Liver (tissue), 8 donors: ENCODE measurements at regions not wholly inside any gene's neighbourhood (a gene's known extent, or its start where the extent isn't known, plus 50 kb on each side); places are given as distances from the start of the nearest gene placed in this dataset.

Source experiments
- DNase-seq: peaks from one replicate; pipeline ENCODE4 v3.0.0-alpha.2; 2017; ENCODE audit warnings: low spot score
- H3K27ac ChIP-seq, 2 donors: one replicate each; pipeline ENCODE4 v1.7.0; 2013; ENCODE audit warnings: inconsistent platforms in 2 of 2, low read length in 2 of 2, control low read depth in 1 of 2, low read depth in 1 of 2, mild to moderate bottlenecking in 1 of 2
- H3K27me3 ChIP-seq, 4 donors: one replicate each; pipeline versions ENCODE4 v1.6.1 to v1.7.0; 2013; ENCODE audit warnings: low read length in 3 of 4, inconsistent platforms in 1 of 4, mild to moderate bottlenecking in 1 of 4, moderate library complexity in 1 of 4; ENCODE audit not compliant: control insufficient read depth in 4 of 4, insufficient read depth in 4 of 4
- H3K36me3 ChIP-seq, 4 donors: one replicate each; pipeline versions ENCODE4 v1.6.1 to v1.7.0; 2013; ENCODE audit warnings: low read length in 3 of 4, mild to moderate bottlenecking in 3 of 4, low read depth in 1 of 4, moderate library complexity in 1 of 4; ENCODE audit not compliant: control insufficient read depth in 4 of 4, insufficient read depth in 3 of 4
- H3K4me1 ChIP-seq, 4 donors: one replicate each; pipeline versions ENCODE4 v1.6.1 to v1.7.0; 2013; ENCODE audit warnings: low read length in 3 of 4, mild to moderate bottlenecking in 3 of 4, moderate library complexity in 1 of 4; ENCODE audit not compliant: control insufficient read depth in 4 of 4, insufficient read depth in 4 of 4
- H3K4me3 ChIP-seq, 3 donors: one replicate each; pipeline versions ENCODE4 v1.6.1 to v1.7.0; 2013; ENCODE audit warnings: low read length in 3 of 3, control low read depth in 1 of 3, low read depth in 1 of 3, mild to moderate bottlenecking in 1 of 3
- H3K9ac ChIP-seq, 2 donors: one replicate each; pipeline ENCODE4 v1.7.0; 2013; ENCODE audit warnings: low read length in 2 of 2, mild to moderate bottlenecking in 2 of 2, moderate library complexity in 2 of 2, control low read depth in 1 of 2, low read depth in 1 of 2
- H3K9me3 ChIP-seq, 4 donors: one replicate each; pipeline versions ENCODE4 v1.6.1 to v1.7.0; 2013; ENCODE audit warnings: low read length in 3 of 4; ENCODE audit not compliant: control insufficient read depth in 4 of 4
- ATF3 ChIP-seq: IDR thresholded peaks from 2 replicates; pipeline ENCODE4 v1.6.1; 2016; ENCODE audit warnings: antibody characterized with exemption
- EGR1 ChIP-seq, 2 donors: IDR thresholded peaks; 2 replicates each; pipeline ENCODE4 v1.6.1; 2016 to 2018; ENCODE audit warnings: antibody characterized with exemption in 2 of 2, low read depth in 2 of 2
- FOXA1 ChIP-seq: IDR thresholded peaks from 2 replicates; pipeline ENCODE4 v1.6.1; 2016; ENCODE audit warnings: antibody characterized with exemption
- FOXA2 ChIP-seq: IDR thresholded peaks from 2 replicates; pipeline ENCODE4 v1.6.1; 2016; ENCODE audit warnings: antibody characterized with exemption
- GABPA ChIP-seq, 2 donors: IDR thresholded peaks in 1 of 2; conservative IDR thresholded peaks in 1 of 2; 2 replicates each; pipeline ENCODE4 v1.6.1; 2016; ENCODE audit warnings: antibody characterized with exemption in 2 of 2, mild to moderate bottlenecking in 1 of 2, moderate library complexity in 1 of 2
- HNF4A ChIP-seq, 2 donors: conservative IDR thresholded peaks; 2 replicates each; pipeline ENCODE4 v1.6.1; 2016; ENCODE audit warnings: antibody characterized with exemption in 2 of 2, mild to moderate bottlenecking in 2 of 2
- HNF4G ChIP-seq: IDR thresholded peaks from 2 replicates; pipeline ENCODE4 v1.6.1; 2016; ENCODE audit warnings: antibody characterized with exemption
- JUND ChIP-seq, 2 donors: IDR thresholded peaks; 2 replicates each; pipeline ENCODE4 v1.6.1; 2016; ENCODE audit warnings: antibody characterized with exemption in 2 of 2
- NR2F2 ChIP-seq: IDR thresholded peaks from 2 replicates; pipeline ENCODE4 v1.6.1; 2016; ENCODE audit warnings: antibody characterized with exemption
- RAD21 ChIP-seq, 2 donors: IDR thresholded peaks; 2 replicates each; pipeline ENCODE4 v1.6.1; 2016; ENCODE audit warnings: antibody characterized with exemption in 2 of 2, mild to moderate bottlenecking in 2 of 2
- RXRA ChIP-seq, 2 donors: IDR thresholded peaks; 2 replicates each; pipeline ENCODE4 v1.6.1; 2017 to 2018; ENCODE audit warnings: antibody characterized with exemption in 2 of 2, mild to moderate bottlenecking in 1 of 2
- SP1 ChIP-seq: IDR thresholded peaks from 2 replicates; pipeline ENCODE4 v1.6.1; 2018; ENCODE audit warnings: antibody characterized with exemption, mild to moderate bottlenecking
- TAF1 ChIP-seq: conservative IDR thresholded peaks from 2 replicates; pipeline ENCODE4 v1.6.1; 2016; ENCODE audit warnings: antibody characterized with exemption, mild to moderate bottlenecking
- YY1 ChIP-seq: IDR thresholded peaks from 2 replicates; pipeline ENCODE4 v1.6.1; 2016; ENCODE audit warnings: antibody characterized with exemption, mild to moderate bottlenecking
- ZBTB33 ChIP-seq: IDR thresholded peaks from 2 replicates; pipeline ENCODE4 v1.6.1; 2016; ENCODE audit warnings: antibody characterized with exemption
- WGBS: extraction: QIAGEN DNeasy Blood & Tissue Kit; methylation state at CpG from one replicate; pipeline ENCODE4 v1.1.7; 2013; 5-methylcytosine and 5-hydroxymethylcytosine counted together
- TF ChIP-seq, protein P1 (sequence below): IDR thresholded peaks from 2 replicates; pipeline ENCODE4 v1.6.1; 2016; ENCODE audit warnings: antibody characterized with exemption
- TF ChIP-seq, protein P2 (sequence below): fragments of 150-350 bp; IDR thresholded peaks from 2 replicates; pipeline ENCODE4 v1.5.1; 2017; ENCODE audit warnings: improper control_type of control experiment, low read depth, low read length; ENCODE audit not compliant: missing input control
- TF ChIP-seq, protein P3 (sequence below): IDR thresholded peaks from 2 replicates; pipeline ENCODE4 v1.6.1; 2016; ENCODE audit warnings: antibody characterized with exemption, mild to moderate bottlenecking
- donor health status: healthy.
- donor health status: healthy.
- donor health status: healthy.
- donor health status: healthy.
- donor health status: healthy.

- Histone ChIP-seq H3K4me3 (no peak overlapping the region), H3K27me3 (no peaks in the 10 kb centered on the region), H3K27ac (no peak overlapping the region), H3K36me3 (no peaks in the 10 kb centered on the region), H3K4me1 (peaks cover 0 to 38% (median 14%) of the 10 kb centered on the region in 4 donors), H3K9ac (no peak overlapping the region), H3K9me3 (no peaks in the 10 kb centered on the region)
- 92% methylated on average over 3 of the region's 3 CpGs for WGBS
- no peak for TF ChIP-seq HNF4G
- no peak for TF ChIP-seq FOXA1
- TF ChIP-seq JUND (IDR thresholded peaks at IDR 0.05) = no peak
- no peak for TF ChIP-seq RAD21 (IDR thresholded peaks at IDR 0.05)
- TF ChIP-seq, protein P1, sequence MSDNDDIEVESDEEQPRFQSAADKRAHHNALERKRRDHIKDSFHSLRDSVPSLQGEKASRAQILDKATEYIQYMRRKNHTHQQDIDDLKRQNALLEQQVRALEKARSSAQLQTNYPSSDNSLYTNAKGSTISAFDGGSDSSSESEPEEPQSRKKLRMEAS = no peak
- no peak for TF ChIP-seq RXRA (IDR thresholded peaks at IDR 0.05)
- TF ChIP-seq FOXA2 = no peak
- TF ChIP-seq, protein P2, sequence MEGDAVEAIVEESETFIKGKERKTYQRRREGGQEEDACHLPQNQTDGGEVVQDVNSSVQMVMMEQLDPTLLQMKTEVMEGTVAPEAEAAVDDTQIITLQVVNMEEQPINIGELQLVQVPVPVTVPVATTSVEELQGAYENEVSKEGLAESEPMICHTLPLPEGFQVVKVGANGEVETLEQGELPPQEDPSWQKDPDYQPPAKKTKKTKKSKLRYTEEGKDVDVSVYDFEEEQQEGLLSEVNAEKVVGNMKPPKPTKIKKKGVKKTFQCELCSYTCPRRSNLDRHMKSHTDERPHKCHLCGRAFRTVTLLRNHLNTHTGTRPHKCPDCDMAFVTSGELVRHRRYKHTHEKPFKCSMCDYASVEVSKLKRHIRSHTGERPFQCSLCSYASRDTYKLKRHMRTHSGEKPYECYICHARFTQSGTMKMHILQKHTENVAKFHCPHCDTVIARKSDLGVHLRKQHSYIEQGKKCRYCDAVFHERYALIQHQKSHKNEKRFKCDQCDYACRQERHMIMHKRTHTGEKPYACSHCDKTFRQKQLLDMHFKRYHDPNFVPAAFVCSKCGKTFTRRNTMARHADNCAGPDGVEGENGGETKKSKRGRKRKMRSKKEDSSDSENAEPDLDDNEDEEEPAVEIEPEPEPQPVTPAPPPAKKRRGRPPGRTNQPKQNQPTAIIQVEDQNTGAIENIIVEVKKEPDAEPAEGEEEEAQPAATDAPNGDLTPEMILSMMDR = no peak
- no peak for TF ChIP-seq SP1
- no peak for TF ChIP-seq HNF4A (conservative IDR thresholded peaks at IDR 0.05)
- no peak for TF ChIP-seq ATF3
- TF ChIP-seq, protein P3, sequence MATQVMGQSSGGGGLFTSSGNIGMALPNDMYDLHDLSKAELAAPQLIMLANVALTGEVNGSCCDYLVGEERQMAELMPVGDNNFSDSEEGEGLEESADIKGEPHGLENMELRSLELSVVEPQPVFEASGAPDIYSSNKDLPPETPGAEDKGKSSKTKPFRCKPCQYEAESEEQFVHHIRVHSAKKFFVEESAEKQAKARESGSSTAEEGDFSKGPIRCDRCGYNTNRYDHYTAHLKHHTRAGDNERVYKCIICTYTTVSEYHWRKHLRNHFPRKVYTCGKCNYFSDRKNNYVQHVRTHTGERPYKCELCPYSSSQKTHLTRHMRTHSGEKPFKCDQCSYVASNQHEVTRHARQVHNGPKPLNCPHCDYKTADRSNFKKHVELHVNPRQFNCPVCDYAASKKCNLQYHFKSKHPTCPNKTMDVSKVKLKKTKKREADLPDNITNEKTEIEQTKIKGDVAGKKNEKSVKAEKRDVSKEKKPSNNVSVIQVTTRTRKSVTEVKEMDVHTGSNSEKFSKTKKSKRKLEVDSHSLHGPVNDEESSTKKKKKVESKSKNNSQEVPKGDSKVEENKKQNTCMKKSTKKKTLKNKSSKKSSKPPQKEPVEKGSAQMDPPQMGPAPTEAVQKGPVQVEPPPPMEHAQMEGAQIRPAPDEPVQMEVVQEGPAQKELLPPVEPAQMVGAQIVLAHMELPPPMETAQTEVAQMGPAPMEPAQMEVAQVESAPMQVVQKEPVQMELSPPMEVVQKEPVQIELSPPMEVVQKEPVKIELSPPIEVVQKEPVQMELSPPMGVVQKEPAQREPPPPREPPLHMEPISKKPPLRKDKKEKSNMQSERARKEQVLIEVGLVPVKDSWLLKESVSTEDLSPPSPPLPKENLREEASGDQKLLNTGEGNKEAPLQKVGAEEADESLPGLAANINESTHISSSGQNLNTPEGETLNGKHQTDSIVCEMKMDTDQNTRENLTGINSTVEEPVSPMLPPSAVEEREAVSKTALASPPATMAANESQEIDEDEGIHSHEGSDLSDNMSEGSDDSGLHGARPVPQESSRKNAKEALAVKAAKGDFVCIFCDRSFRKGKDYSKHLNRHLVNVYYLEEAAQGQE = no peak
- no peak for TF ChIP-seq NR2F2
- no peak for TF ChIP-seq EGR1 (IDR thresholded peaks at IDR 0.05; ENCODE audit: low read depth in 2 of 2)
- no peak for TF ChIP-seq GABPA (IDR thresholded peaks at IDR 0.05 in 1 of 2, conservative IDR thresholded peaks at IDR 0.05 in 1 of 2)
- no peak for TF ChIP-seq ZBTB33
- TF ChIP-seq TAF1 = no peak
- TF ChIP-seq YY1 = no peak
- DNase-seq = no peak
Observed at GRCh38 chr5:142498298-142498697, 173.5 kb upstream of the SPRY4 start.

DNA sequence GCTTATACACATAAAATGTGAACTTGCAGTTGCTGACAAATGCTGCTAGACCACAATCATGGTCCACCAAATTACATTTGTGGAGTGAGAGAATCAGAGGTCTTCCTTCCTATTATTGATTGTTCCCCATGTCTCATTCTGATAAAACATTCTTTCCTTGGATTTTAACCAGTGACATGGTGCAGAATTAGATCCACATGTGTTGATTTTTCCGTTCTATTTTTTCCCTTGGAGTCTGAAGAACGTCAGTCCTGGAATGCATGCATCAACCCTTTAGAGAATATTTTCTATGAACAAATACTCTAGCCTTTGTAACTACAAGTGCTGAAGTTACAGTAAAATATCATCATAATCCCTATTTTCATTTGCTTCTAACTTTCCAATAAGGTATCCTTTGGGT lies 170.7 kb upstream of the SPRY4 start:
- WGBS = 88% methylated on average over 2 of the region's 2 CpGs
- TF ChIP-seq FOXA1 = no peak
- TF ChIP-seq GABPA (IDR thresholded peaks at IDR 0.05 in 1 of 2, conservative IDR thresholded peaks at IDR 0.05 in 1 of 2) = no peak
- TF ChIP-seq RAD21 (IDR thresholded peaks at IDR 0.05) = no peak
- no peak for TF ChIP-seq RXRA (IDR thresholded peaks at IDR 0.05)
- no peak for TF ChIP-seq EGR1 (IDR thresholded peaks at IDR 0.05; ENCODE audit: low read depth in 2 of 2)
- TF ChIP-seq HNF4G = no peak
- no peak for TF ChIP-seq ZBTB33
- TF ChIP-seq, protein P3 = no peak

More for the DNA sequence above, 170.7 kb upstream of the SPRY4 start:
- H3K4me1 ChIP-seq = peaks cover 0 to 38% (median 15%) of the 10 kb centered on the region in 4 donors
- no peak for DNase-seq
- H3K36me3 ChIP-seq = no peaks in the 10 kb centered on the region
- H3K9ac ChIP-seq = no peak overlapping the region
- no peak overlapping the region for H3K4me3 ChIP-seq
- no peak overlapping the region for H3K27ac ChIP-seq
- H3K9me3 ChIP-seq = no peaks in the 10 kb centered on the region
- H3K27me3 ChIP-seq = no peaks in the 10 kb centered on the region
